HK-2 (cell line): ENCODE measurements at regions not wholly inside any gene's neighbourhood (a gene's known extent, or its start where the extent isn't known, plus 50 kb on each side); places are given as distances from the start of the nearest gene placed in this dataset.

Experiments used
- DNase-seq: peaks from one replicate; pipeline ENCODE4 v3.0.0-alpha.2; 2018; ENCODE audit not compliant: unreplicated experiment

- no peak for DNase-seq
Measured at GRCh38 chr3:72116226-72116625, 331.3 kb upstream of the PROK2 start.

- DNase-seq: no peak
Measured at GRCh38 chr3:72115307-72115706, 330.4 kb upstream of the PROK2 start.

- DNase-seq: no peak
Measured at GRCh38 chr3:72114773-72115172, 329.8 kb upstream of the PROK2 start.

- no peak for DNase-seq
Measured at GRCh38 chr3:72113964-72114363, 329.0 kb upstream of the PROK2 start.

GRCh38 chr3:72113564-72113963 is 328.6 kb upstream of the PROK2 start:
- no peak for DNase-seq

GRCh38 chr3:72112435-72112834 is 327.5 kb upstream of the PROK2 start:
- DNase-seq: no peak

GRCh38 chr3:72111265-72112205 is 326.6 kb upstream of the PROK2 start:
- DNase-seq: no peak

- no peak for DNase-seq
Measured at GRCh38 chr3:72109327-72110259, 324.6 kb upstream of the PROK2 start.

- DNase-seq: no peak
Measured at GRCh38 chr3:72105306-72105705, 320.4 kb upstream of the PROK2 start.

GRCh38 chr3:72102112-72102616 is 317.2 kb upstream of the PROK2 start:
- no peak for DNase-seq

- DNase-seq: no peak
Measured at GRCh38 chr3:72101494-72101893, 316.5 kb upstream of the PROK2 start.

- peak; percentile 39 for DNase-seq
Measured at GRCh38 chr3:72100601-72101187, 315.7 kb upstream of the PROK2 start.

GRCh38 chr3:72100080-72100511 is 315.1 kb upstream of the PROK2 start:
- no peak for DNase-seq

GRCh38 chr3:72099326-72100079 is 314.6 kb upstream of the PROK2 start:
- no peak for DNase-seq

- no peak for DNase-seq
Measured at GRCh38 chr3:72097053-72097452, 312.1 kb upstream of the PROK2 start.

GRCh38 chr3:72095521-72095920 is 310.6 kb upstream of the PROK2 start:
- no peak for DNase-seq

GRCh38 chr3:72093992-72094334 is 309.0 kb upstream of the PROK2 start:
- no peak for DNase-seq

GRCh38 chr3:72093270-72093991 is 308.5 kb upstream of the PROK2 start:
- no peak for DNase-seq

- DNase-seq: no peak
Measured at GRCh38 chr3:72092778-72093177, 307.8 kb upstream of the PROK2 start.

GRCh38 chr3:72088486-72089025 is 303.6 kb upstream of the PROK2 start:
- no peak for DNase-seq
